AG10803 (cell line): ENCODE measurements at regions not wholly inside any gene's neighbourhood (a gene's known extent, or its start where the extent isn't known, plus 50 kb on each side); places are given as distances from the start of the nearest gene placed in this dataset.

Experiments used
- DNase-seq: peaks from one replicate; pipeline ENCODE4 v3.0.0; 2010; ENCODE audit warnings: low read depth
- H3K4me3 ChIP-seq: 2 replicates; pipeline ENCODE4 v1.5.1; 2011; ENCODE audit warnings: mild to moderate bottlenecking, low read length, control low read depth
- CTCF ChIP-seq: conservative IDR thresholded peaks from 2 replicates; pipeline ENCODE4 v1.5.1; 2011; ENCODE audit warnings: mild to moderate bottlenecking, low read length, control low read depth, inconsistent platforms

DNA sequence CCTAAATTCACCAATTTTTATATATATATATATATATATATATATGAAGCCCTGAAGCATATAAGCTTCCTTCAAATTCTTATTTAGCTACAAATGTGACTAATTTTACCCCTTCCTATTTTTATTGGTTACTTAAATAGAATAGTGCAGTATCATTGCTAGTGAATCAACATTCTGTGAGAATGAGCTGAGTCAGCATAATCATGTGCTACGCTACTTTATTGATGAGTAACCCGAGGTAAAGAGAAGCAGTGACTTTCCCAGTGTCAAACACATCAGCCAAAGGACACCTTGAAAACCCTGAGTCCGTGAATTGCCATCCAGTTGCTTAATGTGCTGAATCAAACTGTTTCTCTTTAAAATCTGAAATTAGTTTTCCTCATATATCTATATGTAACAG is 546.2 kb downstream of the DMRTA1 start:
- H3K4me3 ChIP-seq, result no peak overlapping the region
- TF ChIP-seq CTCF, result no peak
- DNase-seq, result no peak

- no peak for TF ChIP-seq CTCF
- no peak overlapping the region for H3K4me3 ChIP-seq
- no peak for DNase-seq
These were observed 551.3 kb downstream of the DMRTA1 start for GRCh38 chr9:22997923-22998322.

DNA sequence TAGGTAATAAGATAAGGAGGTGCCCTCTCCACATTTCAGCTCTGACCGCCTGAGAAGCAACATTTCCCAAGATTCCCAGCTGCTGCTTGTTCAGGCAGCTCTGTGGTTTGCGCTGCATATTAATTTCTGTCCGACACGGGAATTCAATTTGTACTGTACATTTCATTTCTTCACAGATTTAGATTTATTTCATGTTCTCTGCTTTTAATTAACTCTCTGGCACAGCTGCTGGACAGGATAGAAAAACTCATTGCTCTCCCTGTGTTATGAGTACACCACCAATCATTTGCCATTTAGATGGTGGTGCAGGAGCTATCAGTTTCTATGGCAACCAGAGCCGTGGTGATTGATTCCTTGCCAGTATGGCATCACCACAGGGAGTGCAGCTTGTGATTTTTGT is 558.5 kb downstream of the DMRTA1 start:
- TF ChIP-seq CTCF, result no peak
- H3K4me3 ChIP-seq, result no peak overlapping the region
- peak; percentile 52 for DNase-seq

DNA sequence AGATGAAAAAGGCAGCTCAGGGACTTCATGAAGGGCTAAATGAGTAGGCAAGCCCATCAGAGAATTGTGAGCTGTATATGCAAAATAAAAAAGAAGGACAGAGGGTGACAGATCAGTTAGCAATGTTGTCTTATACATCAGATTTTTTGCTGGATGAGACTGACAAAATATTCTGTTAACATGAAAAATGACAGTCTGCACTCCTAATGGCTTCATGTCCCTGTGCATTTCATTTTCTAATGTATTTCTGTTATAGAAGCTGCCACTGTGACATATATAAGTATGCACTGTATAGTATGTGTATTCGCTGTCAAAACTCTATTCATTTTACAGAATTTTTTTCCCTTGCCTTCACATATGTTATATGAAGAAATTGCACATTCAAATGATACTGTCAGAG is 559.5 kb downstream of the DMRTA1 start:
- no peak for DNase-seq
- no peak for TF ChIP-seq CTCF
- H3K4me3 ChIP-seq, result no peak overlapping the region

DNA sequence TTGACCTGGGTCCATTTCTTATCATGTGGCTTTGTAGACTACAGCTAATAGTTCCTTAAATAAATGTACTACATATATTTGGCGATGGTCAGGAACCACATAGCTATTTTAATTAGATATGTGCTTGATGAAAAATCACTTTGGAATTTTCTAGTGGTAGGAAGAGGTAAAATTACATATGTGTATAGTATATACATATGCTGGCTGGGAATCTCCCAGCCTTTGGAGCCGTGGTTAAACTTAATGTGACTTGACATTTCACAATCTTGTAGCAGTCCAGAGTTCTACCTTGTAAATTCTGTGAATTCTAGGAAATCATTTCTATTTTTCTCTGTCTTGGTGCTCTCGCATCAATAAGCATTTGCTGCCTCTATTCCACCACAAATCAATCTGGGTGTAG is 565.0 kb downstream of the DMRTA1 start:
- no peak for TF ChIP-seq CTCF
- DNase-seq, result no peak
- no peak overlapping the region for H3K4me3 ChIP-seq

DNA sequence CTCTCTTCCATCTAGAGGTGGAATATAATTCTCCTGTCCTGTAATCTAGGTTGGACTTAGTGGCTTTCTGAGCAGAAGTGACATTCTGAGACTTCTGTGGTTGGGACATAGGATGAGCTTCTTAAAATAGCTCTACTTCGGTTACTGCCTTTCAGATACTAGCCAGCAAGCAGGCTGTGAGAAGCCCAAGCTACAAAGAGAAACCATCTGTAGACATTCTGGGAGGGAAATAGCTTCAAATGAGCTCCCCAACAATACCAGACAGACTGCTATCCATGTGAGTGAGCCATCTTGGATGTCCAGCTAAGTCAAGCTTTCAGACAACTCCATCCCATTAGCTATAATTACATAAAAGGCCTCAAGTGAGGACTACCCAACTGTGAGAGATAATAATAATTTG is 568.9 kb downstream of the DMRTA1 start:
- no peak for DNase-seq
- no peak overlapping the region for H3K4me3 ChIP-seq
- no peak for TF ChIP-seq CTCF

- TF ChIP-seq CTCF, result no peak
- H3K4me3 ChIP-seq, result no peak overlapping the region
These were observed 589.8 kb downstream of the DMRTA1 start for GRCh38 chr9:23036416-23036815.

More at GRCh38 chr9:23036416-23036815, 589.8 kb downstream of the DMRTA1 start:
- DNase-seq, result no peak
